Osteocyte (in vitro differentiated cells): ENCODE measurements at regions not wholly inside any gene's neighbourhood (a gene's known extent, or its start where the extent isn't known, plus 50 kb on each side); places are given as distances from the start of the nearest gene placed in this dataset.

Experiments used
- DNase-seq: peaks from one replicate; pipeline ENCODE4 v3.0.0; 2021; ENCODE audit warnings: mixed read lengths; ENCODE audit not compliant: unreplicated experiment; ENCODE audit errors: extremely low spot score
- H3K27ac Mint-ChIP-seq: one replicate; pipeline ENCODE4 v1.8.0; 2021; ENCODE audit warnings: mild to moderate bottlenecking, mixed read lengths; ENCODE audit not compliant: unreplicated experiment
- H3K27me3 Mint-ChIP-seq: one replicate; pipeline ENCODE4 v1.8.0; 2021; ENCODE audit warnings: mixed read lengths; ENCODE audit not compliant: unreplicated experiment
- H3K36me3 Mint-ChIP-seq: one replicate; pipeline ENCODE4 v1.8.0; 2021; ENCODE audit warnings: mixed read lengths; ENCODE audit not compliant: unreplicated experiment
- H3K4me1 Mint-ChIP-seq: one replicate; pipeline ENCODE4 v1.8.0; 2021; ENCODE audit warnings: mixed read lengths; ENCODE audit not compliant: unreplicated experiment
- H3K4me3 Mint-ChIP-seq: one replicate; pipeline ENCODE4 v1.8.0; 2021; ENCODE audit warnings: mild to moderate bottlenecking, moderate library complexity, mixed read lengths; ENCODE audit not compliant: unreplicated experiment
- H3K9me3 Mint-ChIP-seq: one replicate; pipeline ENCODE4 v1.8.0; 2021; ENCODE audit warnings: mixed read lengths; ENCODE audit not compliant: unreplicated experiment
- CTCF ChIP-seq: fragments of 200-600 bp; sonication (generic); IDR thresholded peaks from 2 replicates; pipeline ENCODE4 v1.5.0; 2021; ENCODE audit warnings: antibody characterized with exemption, mild to moderate bottlenecking, moderate library complexity

DNA sequence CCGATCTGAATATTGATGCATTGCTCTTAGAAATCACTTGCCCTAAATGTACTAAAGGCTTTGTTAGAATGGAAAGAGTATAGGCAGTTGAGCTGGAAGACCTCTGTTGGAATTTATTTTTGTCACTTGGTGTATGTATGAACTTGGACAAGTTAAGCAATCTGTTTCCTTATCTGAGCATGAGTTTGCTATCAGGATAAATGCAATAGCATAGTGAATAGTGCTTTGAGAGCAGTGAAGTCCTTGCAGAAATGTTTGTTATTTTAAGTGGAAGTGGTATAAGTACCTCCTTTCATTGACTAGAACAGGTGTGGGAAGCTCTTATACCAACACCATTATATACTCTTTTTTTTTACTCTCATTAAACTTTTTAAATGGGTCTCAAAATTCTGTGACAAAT, 146.4 kb upstream of the ONECUT1 start:
- Mint-ChIP-seq H3K27ac (no peak overlapping the region), H3K4me1 (no peaks in the 10 kb centered on the region), H3K36me3 (no peaks in the 10 kb centered on the region), H3K9me3 (no peaks in the 10 kb centered on the region), H3K27me3 (peaks cover 3% of the 10 kb centered on the region), H3K4me3 (no peak overlapping the region)
- no peak for DNase-seq
- no peak for TF ChIP-seq CTCF

GRCh38 chr15:52925130-52925529, 135.0 kb upstream of the ONECUT1 start:
- no peak overlapping the region for H3K27ac Mint-ChIP-seq

GRCh38 chr15:52924630-52925029, 134.5 kb upstream of the ONECUT1 start:
- Mint-ChIP-seq H3K4me1 (no peaks in the 10 kb centered on the region), H3K36me3 (no peaks in the 10 kb centered on the region), H3K27me3 (peaks cover 2% of the 10 kb centered on the region), H3K9me3 (peaks cover 6% of the 10 kb centered on the region), H3K4me3 (no peak overlapping the region), H3K27ac (no peak overlapping the region)
- TF ChIP-seq CTCF: no peak
- no peak for DNase-seq

More at GRCh38 chr15:52925130-52925529, 135.0 kb upstream of the ONECUT1 start:
- no peak for DNase-seq
- Mint-ChIP-seq H3K9me3 (peaks cover 11% of the 10 kb centered on the region), H3K4me3 (no peak overlapping the region), H3K36me3 (no peaks in the 10 kb centered on the region), H3K27me3 (peaks cover 2% of the 10 kb centered on the region), H3K4me1 (no peaks in the 10 kb centered on the region)
- TF ChIP-seq CTCF: no peak

DNA sequence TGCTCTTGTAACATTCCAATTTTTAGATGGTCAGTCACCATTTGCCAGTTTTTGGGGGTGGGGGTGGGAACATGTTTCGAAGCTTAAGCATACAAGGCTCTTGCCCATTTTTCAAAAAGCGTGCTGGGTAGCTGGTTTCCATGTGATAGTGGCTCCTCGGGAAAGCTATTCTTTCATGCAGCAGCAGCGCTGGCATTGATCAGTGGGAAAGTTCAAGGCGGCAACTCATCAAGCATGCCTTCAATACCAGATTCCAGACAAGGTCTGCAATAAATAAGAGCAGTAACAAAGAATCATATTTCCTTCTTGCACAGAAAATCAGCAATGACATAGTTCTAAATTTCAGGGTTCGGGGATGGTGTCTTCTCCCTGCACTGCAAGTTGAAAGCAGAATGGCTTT, 133.5 kb upstream of the ONECUT1 start:
- H3K4me1 Mint-ChIP-seq: no peaks in the 10 kb centered on the region
- H3K27me3 Mint-ChIP-seq: peaks cover 2% of the 10 kb centered on the region
- H3K4me3 Mint-ChIP-seq: no peak overlapping the region
- H3K27ac Mint-ChIP-seq: no peak overlapping the region
- TF ChIP-seq CTCF: no peak
- no peaks in the 10 kb centered on the region for H3K36me3 Mint-ChIP-seq
- peaks cover 4% of the 10 kb centered on the region for H3K9me3 Mint-ChIP-seq
- DNase-seq: no peak

DNA sequence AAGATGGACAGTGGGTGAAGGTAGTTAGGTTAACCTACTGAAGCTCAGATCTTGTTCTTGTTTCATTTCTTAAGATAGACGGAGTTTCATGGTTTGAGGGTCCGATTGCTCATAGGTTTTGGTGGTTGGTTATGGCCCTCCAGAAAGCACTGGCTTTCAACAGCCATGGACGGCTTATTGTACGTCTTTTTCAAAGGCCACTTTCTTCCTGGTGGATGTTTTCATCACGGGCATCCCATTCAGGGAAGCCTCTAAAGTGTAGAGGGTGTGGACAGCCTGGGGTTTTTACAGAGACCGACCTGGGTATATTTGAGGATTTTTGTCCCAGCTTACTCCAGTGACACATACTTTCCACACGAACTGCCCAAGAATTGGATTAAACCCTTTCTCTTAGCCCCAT, 132.7 kb upstream of the ONECUT1 start:
- peaks cover 2% of the 10 kb centered on the region for H3K27me3 Mint-ChIP-seq
- H3K36me3 Mint-ChIP-seq: no peaks in the 10 kb centered on the region
- no peak overlapping the region for H3K4me3 Mint-ChIP-seq
- no peak overlapping the region for H3K27ac Mint-ChIP-seq
- no peaks in the 10 kb centered on the region for H3K4me1 Mint-ChIP-seq
- no peak for DNase-seq
- H3K9me3 Mint-ChIP-seq: peaks cover 4% of the 10 kb centered on the region
- TF ChIP-seq CTCF: no peak
